ENCODE measurements at regions not wholly inside any gene's neighbourhood (a gene's known extent, or its start where the extent isn't known, plus 50 kb on each side); places are given as distances from the start of the nearest gene placed in this dataset.

DNA sequence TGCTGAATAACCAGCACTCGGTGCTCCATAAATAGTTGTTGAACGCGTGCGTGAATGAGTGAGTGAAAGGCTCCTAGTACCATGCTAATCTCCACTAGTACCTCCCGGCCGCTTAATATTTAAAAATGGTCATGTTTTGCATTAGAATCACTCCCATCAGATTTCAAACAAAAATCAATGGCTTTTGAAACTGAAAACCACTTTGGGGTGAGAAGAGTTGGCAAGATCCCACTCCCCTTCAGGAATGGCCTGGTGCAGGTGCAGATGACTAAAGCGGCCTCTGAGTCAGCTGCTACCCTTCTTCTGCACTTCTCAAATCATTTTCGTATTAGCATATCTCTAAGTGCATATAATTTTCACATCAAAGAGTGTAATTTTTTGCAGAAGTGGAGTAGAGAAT, 425.3 kb upstream of the PROK2 start:
- TF ChIP-seq, protein P1, sequence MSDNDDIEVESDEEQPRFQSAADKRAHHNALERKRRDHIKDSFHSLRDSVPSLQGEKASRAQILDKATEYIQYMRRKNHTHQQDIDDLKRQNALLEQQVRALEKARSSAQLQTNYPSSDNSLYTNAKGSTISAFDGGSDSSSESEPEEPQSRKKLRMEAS (IDR thresholded peaks at IDR 0.05; ENCODE audit: low read depth, low read length) = no peak
- TF ChIP-seq POLR2A (IDR thresholded peaks at IDR 0.05; ENCODE audit: extremely low read depth, insufficient read length) (no peak), MYC (IDR thresholded peaks at IDR 0.05; ENCODE audit: low read depth, low read length) (no peak)
- TF ChIP-seq, protein P2, sequence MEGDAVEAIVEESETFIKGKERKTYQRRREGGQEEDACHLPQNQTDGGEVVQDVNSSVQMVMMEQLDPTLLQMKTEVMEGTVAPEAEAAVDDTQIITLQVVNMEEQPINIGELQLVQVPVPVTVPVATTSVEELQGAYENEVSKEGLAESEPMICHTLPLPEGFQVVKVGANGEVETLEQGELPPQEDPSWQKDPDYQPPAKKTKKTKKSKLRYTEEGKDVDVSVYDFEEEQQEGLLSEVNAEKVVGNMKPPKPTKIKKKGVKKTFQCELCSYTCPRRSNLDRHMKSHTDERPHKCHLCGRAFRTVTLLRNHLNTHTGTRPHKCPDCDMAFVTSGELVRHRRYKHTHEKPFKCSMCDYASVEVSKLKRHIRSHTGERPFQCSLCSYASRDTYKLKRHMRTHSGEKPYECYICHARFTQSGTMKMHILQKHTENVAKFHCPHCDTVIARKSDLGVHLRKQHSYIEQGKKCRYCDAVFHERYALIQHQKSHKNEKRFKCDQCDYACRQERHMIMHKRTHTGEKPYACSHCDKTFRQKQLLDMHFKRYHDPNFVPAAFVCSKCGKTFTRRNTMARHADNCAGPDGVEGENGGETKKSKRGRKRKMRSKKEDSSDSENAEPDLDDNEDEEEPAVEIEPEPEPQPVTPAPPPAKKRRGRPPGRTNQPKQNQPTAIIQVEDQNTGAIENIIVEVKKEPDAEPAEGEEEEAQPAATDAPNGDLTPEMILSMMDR (IDR thresholded peaks at IDR 0.05; ENCODE audit: low read depth, low read length) = no peak
- H3K4me3 ChIP-seq (ENCODE audit: low read depth, low read length) = no peak overlapping the region
- no peak for DNase-seq (ENCODE audit: low read depth)

DNA sequence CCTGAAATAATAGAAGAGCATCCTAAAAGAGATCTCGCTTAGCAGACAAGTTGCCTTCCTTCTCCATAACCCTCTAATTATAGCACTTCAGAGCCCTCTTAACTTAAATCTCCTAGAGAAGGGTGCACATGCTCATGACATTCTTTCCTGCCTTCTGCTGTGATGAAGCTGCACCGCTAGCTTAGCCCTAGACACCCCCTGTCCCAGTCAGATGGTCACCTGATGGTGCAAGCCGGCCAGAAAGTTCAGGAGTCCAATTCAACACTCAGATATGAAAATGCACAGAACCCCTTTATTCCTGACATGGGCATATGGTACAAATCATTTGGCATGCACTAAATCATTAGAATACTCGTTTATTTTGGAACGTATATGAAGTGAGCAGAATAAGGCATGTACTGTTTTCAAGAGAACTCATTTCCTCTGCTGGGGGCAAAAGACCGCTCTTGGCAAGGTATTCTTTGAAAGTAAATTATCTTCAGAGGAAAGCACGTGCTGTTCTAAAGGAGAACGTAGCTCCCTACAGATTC, 420.4 kb upstream of the PROK2 start:
- no peak for TF ChIP-seq POLR2A (IDR thresholded peaks at IDR 0.05; ENCODE audit: extremely low read depth, insufficient read length)
- TF ChIP-seq, protein P1 (IDR thresholded peaks at IDR 0.05; ENCODE audit: low read depth, low read length) = no peak
- TF ChIP-seq, protein P2 (IDR thresholded peaks at IDR 0.05; ENCODE audit: low read depth, low read length) = no peak
- TF ChIP-seq MYC (IDR thresholded peaks at IDR 0.05; ENCODE audit: low read depth, low read length) = no peak
- DNase-seq (ENCODE audit: low read depth) = no peak
- no peak overlapping the region for H3K4me3 ChIP-seq (ENCODE audit: low read depth, low read length)

DNA sequence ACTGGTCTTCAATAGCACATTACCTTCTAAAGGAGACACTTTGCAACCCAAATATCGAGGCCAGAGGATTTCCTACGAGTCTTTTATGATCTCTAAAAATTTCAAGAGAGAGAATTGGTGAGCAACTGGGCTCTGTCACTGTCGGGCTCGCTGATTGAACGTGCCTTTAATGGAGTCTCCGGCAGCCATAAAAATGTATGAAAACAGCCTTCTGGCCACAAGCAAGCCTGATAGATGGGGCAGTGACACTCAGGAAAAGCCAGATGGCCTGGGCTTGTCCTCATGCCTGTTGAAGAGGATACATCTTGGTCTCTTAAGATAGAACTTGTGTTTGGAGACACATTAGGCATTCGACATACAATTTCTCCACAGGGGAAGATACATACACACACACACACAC, 419.5 kb upstream of the PROK2 start:
- no peak overlapping the region for H3K4me3 ChIP-seq (ENCODE audit: low read depth, low read length)
- no peak for TF ChIP-seq MYC (IDR thresholded peaks at IDR 0.05; ENCODE audit: low read depth, low read length)
- no peak for TF ChIP-seq POLR2A (IDR thresholded peaks at IDR 0.05; ENCODE audit: extremely low read depth, insufficient read length)
- TF ChIP-seq, protein P1 (IDR thresholded peaks at IDR 0.05; ENCODE audit: low read depth, low read length) = no peak
- TF ChIP-seq, protein P2 (IDR thresholded peaks at IDR 0.05; ENCODE audit: low read depth, low read length) = no peak
- DNase-seq (ENCODE audit: low read depth) = no peak

DNA sequence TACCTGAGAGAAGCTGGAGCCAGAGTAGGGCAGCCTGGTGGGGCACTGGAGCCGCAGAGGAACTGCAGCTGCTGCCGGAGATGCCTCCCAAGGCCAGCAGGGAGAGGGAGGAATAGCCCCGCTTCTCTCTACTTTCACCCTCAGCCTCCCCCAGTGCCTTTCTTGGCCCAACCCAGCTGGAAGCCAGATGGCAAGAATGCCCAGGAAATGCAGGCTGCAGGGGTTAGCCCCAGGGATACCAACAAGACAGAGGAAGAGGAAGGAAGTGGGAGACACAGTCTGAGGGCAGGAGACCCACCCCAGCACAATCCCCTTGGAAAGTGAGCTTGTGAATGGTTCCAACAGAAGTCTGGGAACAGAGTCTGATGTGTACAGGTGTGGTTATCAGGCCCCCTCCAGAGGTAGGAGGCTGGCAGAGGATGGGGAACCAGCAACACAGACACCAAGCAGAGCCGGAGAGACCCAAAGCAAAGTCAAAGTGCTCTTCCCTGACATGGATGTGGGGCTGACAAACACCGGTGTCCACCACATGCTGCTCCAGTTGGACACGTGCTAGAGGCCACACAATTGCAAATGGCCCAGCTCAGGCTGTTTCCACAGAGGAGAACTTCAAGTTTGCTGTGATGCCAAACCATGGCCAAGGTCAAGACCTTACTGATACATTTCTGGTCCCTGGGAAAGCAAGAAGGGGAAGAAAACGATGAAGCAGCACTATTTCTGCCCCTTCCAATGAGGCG, 418.8 kb upstream of the PROK2 start:
- H3K4me3 ChIP-seq (ENCODE audit: low read depth, low read length) = no peak overlapping the region
- no peak for DNase-seq (ENCODE audit: low read depth)
- TF ChIP-seq, protein P1 (IDR thresholded peaks at IDR 0.05; ENCODE audit: low read depth, low read length) = no peak
- TF ChIP-seq, protein P2 (IDR thresholded peaks at IDR 0.05; ENCODE audit: low read depth, low read length) = no peak
- TF ChIP-seq MYC (IDR thresholded peaks at IDR 0.05; ENCODE audit: low read depth, low read length) (no peak), POLR2A (IDR thresholded peaks at IDR 0.05; ENCODE audit: extremely low read depth, insufficient read length) (no peak)

DNA sequence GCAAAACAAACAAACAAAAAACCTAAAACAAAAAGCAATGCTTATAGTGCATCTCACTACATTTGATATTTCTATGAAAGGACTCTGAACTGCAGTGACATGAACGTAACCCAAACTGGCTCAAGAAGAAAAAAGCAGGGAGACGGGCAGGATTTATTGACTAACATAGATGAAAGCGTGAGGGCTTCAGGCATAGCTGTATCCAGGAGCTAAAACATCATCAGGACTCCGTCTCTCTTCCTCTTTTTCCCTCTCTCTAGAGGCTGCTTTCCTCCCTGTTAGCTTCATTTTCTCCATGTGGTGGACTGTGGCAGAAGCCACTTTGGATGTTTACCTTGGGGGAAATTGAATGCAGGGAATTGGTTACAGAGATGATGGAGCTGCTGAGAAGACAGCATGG, 418.2 kb upstream of the PROK2 start:
- TF ChIP-seq MYC (IDR thresholded peaks at IDR 0.05; ENCODE audit: low read depth, low read length) = no peak
- TF ChIP-seq POLR2A (IDR thresholded peaks at IDR 0.05; ENCODE audit: extremely low read depth, insufficient read length) = no peak
- TF ChIP-seq, protein P2 (IDR thresholded peaks at IDR 0.05; ENCODE audit: low read depth, low read length) = no peak
- TF ChIP-seq, protein P1 (IDR thresholded peaks at IDR 0.05; ENCODE audit: low read depth, low read length) = no peak
- H3K4me3 ChIP-seq (ENCODE audit: low read depth, low read length) = no peak overlapping the region
- DNase-seq (ENCODE audit: low read depth) = no peak
